Epithelial cell of esophagus (primary cell): ENCODE measurements at regions not wholly inside any gene's neighbourhood (a gene's known extent, or its start where the extent isn't known, plus 50 kb on each side); places are given as distances from the start of the nearest gene placed in this dataset.

Source experiments
- DNase-seq: peaks from one replicate; pipeline ENCODE4 v3.0.0; 2010; ENCODE audit warnings: low read depth
- H3K4me3 ChIP-seq: 2 replicates; pipeline ENCODE4 v1.5.1; 2011; ENCODE audit warnings: mild to moderate bottlenecking, low read length, control low read depth
- TF ChIP-seq, protein P1 (sequence below): IDR thresholded peaks from 2 replicates; pipeline ENCODE4 v1.5.1; 2011; ENCODE audit warnings: low read depth, mild to moderate bottlenecking, low read length, control low read depth, inconsistent platforms; ENCODE audit not compliant: insufficient read depth; ENCODE audit errors: missing control alignments

DNA sequence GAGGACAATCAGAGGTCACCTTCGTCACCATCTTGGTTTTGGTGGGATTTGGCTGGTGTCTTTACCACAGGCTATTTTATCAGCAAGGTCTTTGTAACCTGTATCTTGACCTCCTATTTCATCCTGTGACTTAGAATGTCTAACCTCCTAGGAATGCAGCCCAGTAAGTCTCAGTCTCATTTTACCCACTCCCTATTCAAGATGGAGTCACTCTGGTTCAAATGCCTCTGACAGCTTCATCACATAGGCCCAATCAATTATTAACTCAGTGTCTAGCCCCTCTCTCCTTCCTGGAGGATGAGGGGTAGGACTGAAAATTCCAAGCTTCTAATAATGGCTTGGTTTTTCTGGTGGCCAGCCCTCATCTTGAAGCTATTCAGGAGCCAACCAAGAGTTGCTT, 111.4 kb upstream of the NAP1L1 start:
- no peak for DNase-seq
- TF ChIP-seq, protein P1, sequence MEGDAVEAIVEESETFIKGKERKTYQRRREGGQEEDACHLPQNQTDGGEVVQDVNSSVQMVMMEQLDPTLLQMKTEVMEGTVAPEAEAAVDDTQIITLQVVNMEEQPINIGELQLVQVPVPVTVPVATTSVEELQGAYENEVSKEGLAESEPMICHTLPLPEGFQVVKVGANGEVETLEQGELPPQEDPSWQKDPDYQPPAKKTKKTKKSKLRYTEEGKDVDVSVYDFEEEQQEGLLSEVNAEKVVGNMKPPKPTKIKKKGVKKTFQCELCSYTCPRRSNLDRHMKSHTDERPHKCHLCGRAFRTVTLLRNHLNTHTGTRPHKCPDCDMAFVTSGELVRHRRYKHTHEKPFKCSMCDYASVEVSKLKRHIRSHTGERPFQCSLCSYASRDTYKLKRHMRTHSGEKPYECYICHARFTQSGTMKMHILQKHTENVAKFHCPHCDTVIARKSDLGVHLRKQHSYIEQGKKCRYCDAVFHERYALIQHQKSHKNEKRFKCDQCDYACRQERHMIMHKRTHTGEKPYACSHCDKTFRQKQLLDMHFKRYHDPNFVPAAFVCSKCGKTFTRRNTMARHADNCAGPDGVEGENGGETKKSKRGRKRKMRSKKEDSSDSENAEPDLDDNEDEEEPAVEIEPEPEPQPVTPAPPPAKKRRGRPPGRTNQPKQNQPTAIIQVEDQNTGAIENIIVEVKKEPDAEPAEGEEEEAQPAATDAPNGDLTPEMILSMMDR: no peak
- no peak overlapping the region for H3K4me3 ChIP-seq

DNA sequence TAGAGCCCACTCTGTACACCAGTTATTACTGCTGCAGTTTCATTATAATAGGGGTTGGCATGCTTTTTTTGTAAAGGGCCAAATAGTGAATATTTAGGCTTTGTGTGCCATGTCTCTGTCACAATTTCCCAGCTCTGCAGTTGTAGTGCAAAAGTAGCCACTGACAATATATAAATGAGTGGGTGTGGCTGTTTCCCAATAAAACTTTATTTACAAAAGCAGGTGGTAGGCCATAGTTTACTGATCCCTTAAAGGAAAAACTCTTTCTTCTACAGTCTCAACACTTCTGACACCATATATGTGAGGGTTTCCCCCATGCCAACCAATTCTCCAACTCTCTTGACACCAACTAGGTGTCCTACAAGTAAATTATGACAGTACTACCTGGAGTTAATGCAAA, 110.2 kb upstream of the NAP1L1 start:
- TF ChIP-seq, protein P1: no peak

DNA sequence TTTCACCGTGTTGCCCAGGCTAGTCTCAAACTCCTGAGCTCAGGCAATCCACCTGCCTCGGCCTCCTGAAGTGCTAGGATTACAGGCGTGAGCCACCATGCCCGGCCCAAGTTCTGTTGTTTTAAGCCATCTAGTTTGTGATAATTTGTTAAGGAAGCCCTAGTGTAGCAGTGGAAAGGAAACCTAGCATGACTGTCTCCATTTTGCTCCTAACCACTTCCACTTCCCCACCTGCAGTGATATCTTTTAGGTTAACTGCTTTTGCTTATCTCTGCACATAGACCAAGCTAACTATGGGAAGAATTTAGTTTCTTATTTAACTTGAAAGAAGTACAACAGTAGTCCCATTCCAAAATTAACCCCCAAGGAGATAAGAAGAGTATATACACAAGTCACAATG, 109.5 kb upstream of the NAP1L1 start:
- no peak for DNase-seq
- no peak overlapping the region for H3K4me3 ChIP-seq
- TF ChIP-seq, protein P1: no peak

More for the DNA sequence above, 110.2 kb upstream of the NAP1L1 start:
- DNase-seq: no peak
- no peak overlapping the region for H3K4me3 ChIP-seq

DNA sequence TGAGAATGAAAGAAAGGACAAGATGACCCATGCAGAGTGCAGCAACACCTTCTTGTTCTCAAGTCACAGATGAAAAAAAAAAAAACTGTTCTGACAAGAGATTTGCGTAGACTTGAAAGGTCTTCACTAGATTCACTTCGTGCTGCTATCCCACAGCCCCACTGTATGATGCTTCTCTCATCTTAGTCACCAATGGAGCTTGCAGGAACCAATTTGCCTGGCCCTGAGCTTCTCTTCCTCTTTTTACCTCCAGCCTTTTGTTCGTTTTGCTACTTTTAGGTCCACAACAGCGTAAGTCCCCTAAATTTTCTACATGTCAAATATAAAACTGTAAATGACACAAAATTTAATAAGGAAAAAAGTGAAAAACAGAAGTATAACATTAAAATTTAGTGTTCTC, 107.9 kb upstream of the NAP1L1 start:
- TF ChIP-seq, protein P1: no peak
- no peak overlapping the region for H3K4me3 ChIP-seq
- no peak for DNase-seq

DNA sequence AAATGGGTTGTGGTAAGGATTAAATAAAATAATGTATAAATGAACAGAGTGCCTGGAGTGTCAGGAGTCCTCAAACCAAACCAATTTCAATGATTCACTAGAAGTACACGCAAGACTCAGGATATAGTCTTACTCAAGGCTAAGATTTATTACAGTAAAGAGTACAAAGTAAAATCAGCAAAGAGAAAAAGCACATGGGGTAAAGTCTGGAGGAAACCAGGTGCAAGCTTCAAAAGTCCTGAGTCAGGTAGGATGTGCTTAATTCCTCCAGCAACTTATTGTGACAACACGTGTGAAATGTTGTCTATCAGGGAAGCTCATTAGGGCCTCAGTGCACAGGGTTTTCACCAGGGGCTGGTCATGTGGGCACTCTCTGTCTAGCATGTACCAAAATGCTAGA, 105.8 kb upstream of the NAP1L1 start:
- TF ChIP-seq, protein P1: no peak
- H3K4me3 ChIP-seq: no peak overlapping the region
- DNase-seq: no peak

DNA sequence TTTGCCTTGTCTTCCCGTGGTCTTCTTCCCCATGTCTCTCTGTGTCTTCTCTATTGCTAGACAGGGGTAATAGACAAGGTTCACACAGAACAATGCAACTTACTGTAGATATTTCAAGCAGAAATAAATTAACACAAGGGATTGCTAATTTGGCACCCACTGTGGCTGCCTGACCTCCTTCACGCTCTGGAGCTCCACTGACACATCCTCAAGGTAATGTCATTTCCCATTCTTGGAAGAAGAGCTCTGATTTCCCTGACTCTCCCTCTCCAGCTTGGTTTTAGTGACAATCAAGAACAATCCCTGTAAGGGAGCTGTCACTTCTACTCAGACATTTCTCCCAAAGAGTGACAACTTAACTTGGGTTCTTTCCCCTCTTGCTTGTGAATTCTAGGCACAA, 105.4 kb upstream of the NAP1L1 start:
- no peak for DNase-seq
- H3K4me3 ChIP-seq: no peak overlapping the region
- TF ChIP-seq, protein P1: no peak

DNA sequence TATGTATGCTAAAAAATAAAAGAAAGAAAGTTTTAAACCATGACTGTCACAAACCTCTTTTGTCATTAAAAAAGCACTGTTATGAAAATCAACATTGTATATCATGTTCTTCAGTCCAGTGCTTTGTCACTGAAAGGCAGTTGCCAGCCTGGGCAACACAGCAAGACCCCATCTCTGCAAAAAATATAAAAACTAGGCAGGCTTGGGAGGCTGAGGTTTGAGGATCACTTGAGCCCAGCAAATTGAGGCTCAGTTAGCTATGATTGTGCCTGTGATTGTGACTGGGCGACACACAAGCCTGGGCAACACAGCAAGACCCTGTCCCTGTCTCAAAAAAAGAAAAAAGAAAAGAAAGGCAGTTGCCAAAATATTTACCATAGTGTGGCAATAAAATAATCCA, 102.7 kb upstream of the NAP1L1 start:
- TF ChIP-seq, protein P1: no peak
- H3K4me3 ChIP-seq: no peak overlapping the region
- no peak for DNase-seq
